ENCODE measurements at regions not wholly inside any gene's neighbourhood (a gene's known extent, or its start where the extent isn't known, plus 50 kb on each side); places are given as distances from the start of the nearest gene placed in this dataset.

DNA sequence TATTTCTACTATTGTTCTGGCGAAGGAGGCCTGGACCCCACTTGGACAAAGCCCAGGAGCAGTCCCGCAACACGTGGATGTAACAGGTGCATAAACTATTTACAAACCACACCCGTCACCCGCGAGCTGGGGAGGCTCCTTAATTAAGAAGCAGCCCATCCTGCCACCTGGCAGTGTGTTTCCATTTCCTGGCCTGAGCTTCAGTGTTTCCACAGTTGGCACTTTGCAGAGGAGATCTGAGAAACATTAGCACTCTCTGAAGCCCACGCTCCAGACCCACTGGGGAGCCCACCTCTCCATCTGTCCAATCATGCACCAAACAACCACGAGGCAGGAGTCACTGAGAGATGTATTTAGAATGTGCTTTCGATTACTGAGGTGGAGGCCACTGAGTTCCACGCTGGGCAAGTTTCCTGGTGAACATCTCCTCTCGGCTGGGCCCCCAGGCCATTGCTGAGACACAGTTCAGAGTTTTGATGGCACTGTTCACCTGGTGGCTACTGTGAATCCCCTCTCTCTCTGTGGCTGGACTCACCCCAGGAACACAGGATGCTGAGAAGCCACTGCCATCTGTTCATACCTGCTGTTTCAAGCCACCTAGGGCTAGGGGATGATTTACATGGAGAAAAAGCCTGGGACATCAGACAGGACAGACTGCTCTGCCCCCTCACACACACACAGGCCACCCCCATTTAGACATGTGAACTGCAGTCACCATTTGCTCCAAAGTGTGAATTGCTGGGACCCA lies 129.1 kb downstream of the AIPL1 start:
- H3K27ac ChIP-seq = no peak overlapping the region
- TF ChIP-seq, protein P1, sequence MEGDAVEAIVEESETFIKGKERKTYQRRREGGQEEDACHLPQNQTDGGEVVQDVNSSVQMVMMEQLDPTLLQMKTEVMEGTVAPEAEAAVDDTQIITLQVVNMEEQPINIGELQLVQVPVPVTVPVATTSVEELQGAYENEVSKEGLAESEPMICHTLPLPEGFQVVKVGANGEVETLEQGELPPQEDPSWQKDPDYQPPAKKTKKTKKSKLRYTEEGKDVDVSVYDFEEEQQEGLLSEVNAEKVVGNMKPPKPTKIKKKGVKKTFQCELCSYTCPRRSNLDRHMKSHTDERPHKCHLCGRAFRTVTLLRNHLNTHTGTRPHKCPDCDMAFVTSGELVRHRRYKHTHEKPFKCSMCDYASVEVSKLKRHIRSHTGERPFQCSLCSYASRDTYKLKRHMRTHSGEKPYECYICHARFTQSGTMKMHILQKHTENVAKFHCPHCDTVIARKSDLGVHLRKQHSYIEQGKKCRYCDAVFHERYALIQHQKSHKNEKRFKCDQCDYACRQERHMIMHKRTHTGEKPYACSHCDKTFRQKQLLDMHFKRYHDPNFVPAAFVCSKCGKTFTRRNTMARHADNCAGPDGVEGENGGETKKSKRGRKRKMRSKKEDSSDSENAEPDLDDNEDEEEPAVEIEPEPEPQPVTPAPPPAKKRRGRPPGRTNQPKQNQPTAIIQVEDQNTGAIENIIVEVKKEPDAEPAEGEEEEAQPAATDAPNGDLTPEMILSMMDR (conservative IDR thresholded peaks at IDR 0.05) = no peak
- no peak for TF ChIP-seq ZFX (IDR thresholded peaks at IDR 0.05)

DNA sequence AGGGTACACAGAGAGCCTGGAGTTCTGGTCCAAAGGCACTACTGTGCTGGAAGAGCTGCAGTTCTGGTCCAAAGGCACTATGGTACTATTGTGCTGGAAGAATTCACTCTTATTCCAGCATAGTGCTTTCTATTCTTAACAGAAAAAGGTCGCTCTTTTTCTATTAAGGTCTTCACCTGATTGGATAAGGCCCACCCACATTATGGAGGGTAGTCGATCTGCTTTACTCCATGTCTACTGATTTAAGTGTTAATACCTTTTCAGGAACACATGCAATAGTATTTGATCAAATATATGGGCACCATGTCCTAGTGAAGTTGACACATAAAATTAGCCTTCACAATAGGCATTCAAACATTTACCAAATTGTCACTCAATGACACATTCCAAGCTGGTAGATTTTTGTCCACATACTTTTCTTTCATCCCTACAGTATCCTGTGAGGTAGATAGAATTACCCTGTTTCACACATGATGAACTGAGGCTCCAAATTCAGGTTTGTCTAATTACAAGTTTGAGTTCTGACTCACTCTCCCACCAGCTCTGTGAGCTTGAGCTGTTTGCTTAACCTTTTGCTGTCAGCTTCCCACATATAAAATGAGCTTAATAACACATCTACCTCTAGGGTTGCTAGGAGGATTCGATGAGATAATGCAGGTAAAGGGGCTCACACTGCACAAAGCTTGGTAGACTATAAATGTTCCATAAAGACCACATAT lies 129.9 kb downstream of the AIPL1 start:
- H3K27ac ChIP-seq = no peak overlapping the region
- TF ChIP-seq, protein P1 (conservative IDR thresholded peaks at IDR 0.05) = no peak
- TF ChIP-seq ZFX (IDR thresholded peaks at IDR 0.05) = no peak

- H3K27ac ChIP-seq = no peak overlapping the region
- no peak for TF ChIP-seq ZFX (IDR thresholded peaks at IDR 0.05)
- TF ChIP-seq, protein P1 (conservative IDR thresholded peaks at IDR 0.05) = no peak
Measured at GRCh38 chr17:6303664-6304063, 131.3 kb downstream of the AIPL1 start.

GRCh38 chr17:6299275-6299674 lies 135.6 kb downstream of the AIPL1 start:
- TF ChIP-seq, protein P1 (conservative IDR thresholded peaks at IDR 0.05) = no peak
- TF ChIP-seq ZFX (IDR thresholded peaks at IDR 0.05) = no peak

DNA sequence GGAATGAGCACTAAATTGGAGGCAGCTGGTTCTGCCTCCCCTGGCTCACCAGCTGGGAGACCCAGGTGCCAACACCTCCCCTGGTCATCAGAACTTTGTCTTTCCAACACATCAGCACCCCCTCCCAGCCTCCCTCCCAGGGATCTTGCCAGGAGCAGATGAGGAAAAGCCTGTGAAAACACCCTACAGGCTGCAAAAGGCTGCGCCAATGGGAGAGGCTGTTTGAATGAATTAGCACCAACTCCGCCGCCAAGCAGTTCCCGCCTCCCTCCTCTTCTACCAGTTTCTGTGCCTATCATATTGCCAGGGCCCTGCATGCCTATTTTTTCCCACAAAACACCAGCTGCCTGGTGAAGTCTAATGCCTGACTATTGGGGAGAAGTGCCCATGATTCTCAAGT lies 137.0 kb downstream of the AIPL1 start:
- TF ChIP-seq ZFX (IDR thresholded peaks at IDR 0.05) = no peak
- TF ChIP-seq, protein P1 (conservative IDR thresholded peaks at IDR 0.05) = no peak
- no peak overlapping the region for H3K27ac ChIP-seq

More at GRCh38 chr17:6299275-6299674, 135.6 kb downstream of the AIPL1 start:
- H3K27ac ChIP-seq = no peak overlapping the region

DNA sequence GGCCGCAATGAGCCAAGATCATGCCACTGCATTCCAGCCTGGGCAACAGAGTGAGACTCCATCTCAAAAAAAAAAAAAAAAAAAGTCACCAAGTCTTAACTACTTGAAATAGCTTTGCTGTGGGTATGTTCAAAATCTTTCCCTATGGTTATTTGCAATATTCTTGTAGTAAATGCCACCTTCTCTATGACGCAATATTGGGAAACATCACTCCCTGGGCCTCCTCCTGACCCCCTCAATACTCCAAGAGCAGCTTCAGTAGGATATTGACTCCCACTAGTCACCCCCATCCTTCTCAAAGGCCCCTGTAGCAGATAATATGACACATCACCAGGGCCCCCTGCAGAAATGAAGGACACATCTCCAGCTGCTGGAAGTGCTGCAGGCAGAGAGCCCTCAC lies 137.8 kb downstream of the AIPL1 start:
- H3K27ac ChIP-seq = no peak overlapping the region
- TF ChIP-seq, protein P1 (conservative IDR thresholded peaks at IDR 0.05) = no peak
- TF ChIP-seq ZFX (IDR thresholded peaks at IDR 0.05) = no peak

DNA sequence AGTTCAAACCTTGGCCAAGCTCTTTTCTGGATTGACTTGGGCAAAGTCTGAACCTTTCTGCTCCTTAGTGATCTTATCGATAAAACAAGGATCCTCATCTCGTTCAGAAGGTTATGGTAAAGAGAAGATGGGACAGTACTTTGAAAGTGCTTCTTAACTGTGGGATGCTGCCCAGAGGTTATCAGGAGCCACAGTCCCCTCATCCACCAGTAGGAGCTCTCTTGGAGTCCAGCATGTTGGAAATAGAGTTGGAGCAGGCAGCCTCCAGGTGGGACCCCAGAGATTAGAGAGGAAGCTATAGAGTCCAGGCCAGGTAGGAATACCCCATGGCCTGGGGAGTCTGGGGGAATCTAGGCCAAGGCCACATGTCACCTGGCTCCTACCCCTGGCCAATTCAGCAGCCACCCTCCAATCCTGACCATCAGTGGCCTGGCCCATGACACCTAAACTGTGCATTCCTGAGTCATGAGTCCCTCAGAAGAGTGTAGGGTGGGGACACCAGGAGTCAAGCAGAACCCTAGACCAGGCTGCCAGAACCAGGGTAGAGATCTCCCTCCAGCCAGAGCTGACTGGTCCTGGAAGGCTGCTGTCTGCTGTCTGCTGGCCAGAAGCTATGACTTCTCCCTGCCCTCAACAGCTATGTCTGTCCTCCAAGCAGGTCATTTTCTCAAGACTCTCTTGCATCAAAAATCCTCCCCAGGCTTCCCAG lies 144.3 kb downstream of the AIPL1 start:
- TF ChIP-seq, protein P1 (conservative IDR thresholded peaks at IDR 0.05) = no peak
- TF ChIP-seq ZFX (IDR thresholded peaks at IDR 0.05) = no peak
- H3K27ac ChIP-seq = no peak overlapping the region

Data from C4-2B (cell line).